Liver (tissue), 8 donors: ENCODE measurements at regions not wholly inside any gene's neighbourhood (a gene's known extent, or its start where the extent isn't known, plus 50 kb on each side); places are given as distances from the start of the nearest gene placed in this dataset.

Experiments used
- DNase-seq: peaks from one replicate; pipeline ENCODE4 v3.0.0-alpha.2; 2017; ENCODE audit warnings: low spot score
- H3K27ac ChIP-seq, 2 donors: one replicate each; pipeline ENCODE4 v1.7.0; 2013; ENCODE audit warnings: inconsistent platforms in 2 of 2, low read length in 2 of 2, control low read depth in 1 of 2, low read depth in 1 of 2, mild to moderate bottlenecking in 1 of 2
- H3K27me3 ChIP-seq, 4 donors: one replicate each; pipeline versions ENCODE4 v1.6.1 to v1.7.0; 2013; ENCODE audit warnings: low read length in 3 of 4, inconsistent platforms in 1 of 4, mild to moderate bottlenecking in 1 of 4, moderate library complexity in 1 of 4; ENCODE audit not compliant: control insufficient read depth in 4 of 4, insufficient read depth in 4 of 4
- H3K36me3 ChIP-seq, 4 donors: one replicate each; pipeline versions ENCODE4 v1.6.1 to v1.7.0; 2013; ENCODE audit warnings: low read length in 3 of 4, mild to moderate bottlenecking in 3 of 4, low read depth in 1 of 4, moderate library complexity in 1 of 4; ENCODE audit not compliant: control insufficient read depth in 4 of 4, insufficient read depth in 3 of 4
- H3K4me1 ChIP-seq, 4 donors: one replicate each; pipeline versions ENCODE4 v1.6.1 to v1.7.0; 2013; ENCODE audit warnings: low read length in 3 of 4, mild to moderate bottlenecking in 3 of 4, moderate library complexity in 1 of 4; ENCODE audit not compliant: control insufficient read depth in 4 of 4, insufficient read depth in 4 of 4
- H3K4me3 ChIP-seq, 3 donors: one replicate each; pipeline versions ENCODE4 v1.6.1 to v1.7.0; 2013; ENCODE audit warnings: low read length in 3 of 3, control low read depth in 1 of 3, low read depth in 1 of 3, mild to moderate bottlenecking in 1 of 3
- H3K9ac ChIP-seq, 2 donors: one replicate each; pipeline ENCODE4 v1.7.0; 2013; ENCODE audit warnings: low read length in 2 of 2, mild to moderate bottlenecking in 2 of 2, moderate library complexity in 2 of 2, control low read depth in 1 of 2, low read depth in 1 of 2
- H3K9me3 ChIP-seq, 4 donors: one replicate each; pipeline versions ENCODE4 v1.6.1 to v1.7.0; 2013; ENCODE audit warnings: low read length in 3 of 4; ENCODE audit not compliant: control insufficient read depth in 4 of 4
- EGR1 ChIP-seq, 2 donors: IDR thresholded peaks; 2 replicates each; pipeline ENCODE4 v1.6.1; 2016 to 2018; ENCODE audit warnings: antibody characterized with exemption in 2 of 2, low read depth in 2 of 2
- FOXA1 ChIP-seq: IDR thresholded peaks from 2 replicates; pipeline ENCODE4 v1.6.1; 2016; ENCODE audit warnings: antibody characterized with exemption
- FOXA2 ChIP-seq: IDR thresholded peaks from 2 replicates; pipeline ENCODE4 v1.6.1; 2016; ENCODE audit warnings: antibody characterized with exemption
- GABPA ChIP-seq, 2 donors: IDR thresholded peaks in 1 of 2; conservative IDR thresholded peaks in 1 of 2; 2 replicates each; pipeline ENCODE4 v1.6.1; 2016; ENCODE audit warnings: antibody characterized with exemption in 2 of 2, mild to moderate bottlenecking in 1 of 2, moderate library complexity in 1 of 2
- HNF4A ChIP-seq, 2 donors: conservative IDR thresholded peaks; 2 replicates each; pipeline ENCODE4 v1.6.1; 2016; ENCODE audit warnings: antibody characterized with exemption in 2 of 2, mild to moderate bottlenecking in 2 of 2
- HNF4G ChIP-seq: IDR thresholded peaks from 2 replicates; pipeline ENCODE4 v1.6.1; 2016; ENCODE audit warnings: antibody characterized with exemption
- JUND ChIP-seq, 2 donors: IDR thresholded peaks; 2 replicates each; pipeline ENCODE4 v1.6.1; 2016; ENCODE audit warnings: antibody characterized with exemption in 2 of 2
- REST ChIP-seq: IDR thresholded peaks from 2 replicates; pipeline ENCODE4 v1.6.1; 2016; ENCODE audit warnings: antibody characterized with exemption, mild to moderate bottlenecking
- RXRA ChIP-seq, 2 donors: IDR thresholded peaks; 2 replicates each; pipeline ENCODE4 v1.6.1; 2017 to 2018; ENCODE audit warnings: antibody characterized with exemption in 2 of 2, mild to moderate bottlenecking in 1 of 2
- SP1 ChIP-seq: IDR thresholded peaks from 2 replicates; pipeline ENCODE4 v1.6.1; 2018; ENCODE audit warnings: antibody characterized with exemption, mild to moderate bottlenecking
- TAF1 ChIP-seq: conservative IDR thresholded peaks from 2 replicates; pipeline ENCODE4 v1.6.1; 2016; ENCODE audit warnings: antibody characterized with exemption, mild to moderate bottlenecking
- YY1 ChIP-seq: IDR thresholded peaks from 2 replicates; pipeline ENCODE4 v1.6.1; 2016; ENCODE audit warnings: antibody characterized with exemption, mild to moderate bottlenecking
- WGBS: extraction: QIAGEN DNeasy Blood & Tissue Kit; methylation state at CpG from one replicate; pipeline ENCODE4 v1.1.7; 2013; 5-methylcytosine and 5-hydroxymethylcytosine counted together
- TF ChIP-seq, protein P1 (sequence below): IDR thresholded peaks from 2 replicates; pipeline ENCODE4 v1.6.1; 2016; ENCODE audit warnings: antibody characterized with exemption
- TF ChIP-seq, protein P2 (sequence below): fragments of 150-350 bp; IDR thresholded peaks from 2 replicates; pipeline ENCODE4 v1.5.1; 2017; ENCODE audit warnings: improper control_type of control experiment, low read depth, low read length; ENCODE audit not compliant: missing input control
- TF ChIP-seq, protein P3 (sequence below): IDR thresholded peaks from 2 replicates; pipeline ENCODE4 v1.6.1; 2016; ENCODE audit warnings: antibody characterized with exemption
- donor health status: healthy.
- donor health status: healthy.
- donor health status: healthy.
- donor health status: healthy.
- donor health status: healthy.

- no peak overlapping the region for H3K27ac ChIP-seq
- 96% methylated on average over 20 of the region's 20 CpGs for WGBS
- no peak for TF ChIP-seq FOXA2
- no peak for TF ChIP-seq EGR1 (IDR thresholded peaks at IDR 0.05; ENCODE audit: low read depth in 2 of 2)
- TF ChIP-seq, protein P1, sequence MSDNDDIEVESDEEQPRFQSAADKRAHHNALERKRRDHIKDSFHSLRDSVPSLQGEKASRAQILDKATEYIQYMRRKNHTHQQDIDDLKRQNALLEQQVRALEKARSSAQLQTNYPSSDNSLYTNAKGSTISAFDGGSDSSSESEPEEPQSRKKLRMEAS, result no peak
- TF ChIP-seq, protein P2, sequence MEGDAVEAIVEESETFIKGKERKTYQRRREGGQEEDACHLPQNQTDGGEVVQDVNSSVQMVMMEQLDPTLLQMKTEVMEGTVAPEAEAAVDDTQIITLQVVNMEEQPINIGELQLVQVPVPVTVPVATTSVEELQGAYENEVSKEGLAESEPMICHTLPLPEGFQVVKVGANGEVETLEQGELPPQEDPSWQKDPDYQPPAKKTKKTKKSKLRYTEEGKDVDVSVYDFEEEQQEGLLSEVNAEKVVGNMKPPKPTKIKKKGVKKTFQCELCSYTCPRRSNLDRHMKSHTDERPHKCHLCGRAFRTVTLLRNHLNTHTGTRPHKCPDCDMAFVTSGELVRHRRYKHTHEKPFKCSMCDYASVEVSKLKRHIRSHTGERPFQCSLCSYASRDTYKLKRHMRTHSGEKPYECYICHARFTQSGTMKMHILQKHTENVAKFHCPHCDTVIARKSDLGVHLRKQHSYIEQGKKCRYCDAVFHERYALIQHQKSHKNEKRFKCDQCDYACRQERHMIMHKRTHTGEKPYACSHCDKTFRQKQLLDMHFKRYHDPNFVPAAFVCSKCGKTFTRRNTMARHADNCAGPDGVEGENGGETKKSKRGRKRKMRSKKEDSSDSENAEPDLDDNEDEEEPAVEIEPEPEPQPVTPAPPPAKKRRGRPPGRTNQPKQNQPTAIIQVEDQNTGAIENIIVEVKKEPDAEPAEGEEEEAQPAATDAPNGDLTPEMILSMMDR, result no peak
- TF ChIP-seq HNF4A (conservative IDR thresholded peaks at IDR 0.05), result no peak
Observed at GRCh38 chr6:149260214-149260874, 57.2 kb upstream of the TAB2 start.

DNA sequence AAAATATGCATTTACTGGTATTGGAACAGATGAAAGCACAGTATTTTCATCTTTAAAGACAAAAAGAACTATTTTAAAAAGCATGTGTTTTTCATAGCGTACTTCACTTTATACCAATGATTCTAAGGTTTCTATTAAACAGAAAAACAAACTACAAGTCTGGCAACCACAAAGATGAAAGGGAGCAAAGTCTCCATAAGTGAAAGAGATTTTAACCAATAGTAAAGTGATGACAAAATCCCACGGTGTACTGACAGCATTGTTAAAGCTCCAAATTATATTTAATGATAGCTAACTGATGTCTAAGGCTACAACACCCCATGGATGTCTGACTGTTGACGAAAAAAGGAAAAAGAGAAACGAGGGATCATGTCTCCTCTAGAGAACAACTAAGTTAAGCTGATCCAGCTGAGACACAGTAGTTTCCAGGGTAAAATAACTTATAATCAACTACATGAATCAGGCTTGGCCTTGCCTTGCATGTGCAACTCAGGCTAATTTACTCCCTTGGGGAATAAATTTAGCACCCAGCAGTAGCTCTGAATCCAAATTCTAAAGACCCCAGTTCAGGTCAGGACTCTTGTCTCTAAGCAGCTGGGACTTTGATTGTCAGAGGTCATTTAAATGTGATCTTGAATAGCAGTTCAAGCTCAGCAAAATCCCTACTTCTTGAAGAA, 56.0 kb upstream of the TAB2 start:
- TF ChIP-seq SP1 (no peak), RXRA (IDR thresholded peaks at IDR 0.05) (no peak), JUND (IDR thresholded peaks at IDR 0.05) (no peak), GABPA (IDR thresholded peaks at IDR 0.05 in 1 of 2, conservative IDR thresholded peaks at IDR 0.05 in 1 of 2) (no peak), YY1 (no peak)
- TF ChIP-seq, protein P1, result no peak

More at GRCh38 chr6:149260214-149260874, 57.2 kb upstream of the TAB2 start:
- Histone ChIP-seq H3K9ac (no peak overlapping the region), H3K27me3 (no peaks in the 10 kb centered on the region), H3K9me3 (no peaks in the 10 kb centered on the region), H3K36me3 (no peaks in the 10 kb centered on the region), H3K4me1 (no peaks in the 10 kb centered on the region), H3K4me3 (no peak overlapping the region)
- DNase-seq, result no peak

DNA sequence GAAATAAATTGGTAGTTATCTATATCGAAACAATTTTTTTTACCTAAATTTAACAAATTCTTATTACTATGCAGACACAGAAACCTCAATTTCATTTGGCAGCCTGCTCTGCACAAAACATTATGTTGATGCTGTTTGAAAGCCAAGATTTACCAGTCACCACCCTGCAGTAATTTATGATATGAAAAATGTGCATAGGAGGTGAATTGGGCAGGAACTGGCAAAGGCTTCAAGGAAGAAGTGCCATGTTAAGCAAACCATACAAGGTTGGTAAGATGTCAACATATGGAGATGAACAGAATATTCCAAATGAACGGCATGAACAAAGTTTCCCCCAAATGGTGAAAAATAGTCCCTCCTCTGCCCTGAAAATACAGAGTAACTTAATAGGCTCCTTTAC, 54.2 kb upstream of the TAB2 start:
- Histone ChIP-seq H3K9ac (no peak overlapping the region), H3K4me3 (no peak overlapping the region), H3K4me1 (no peaks in the 10 kb centered on the region), H3K36me3 (no peaks in the 10 kb centered on the region), H3K27me3 (no peaks in the 10 kb centered on the region), H3K27ac (no peak overlapping the region), H3K9me3 (no peaks in the 10 kb centered on the region)
- DNase-seq, result no peak
- TF ChIP-seq EGR1 (IDR thresholded peaks at IDR 0.05; ENCODE audit: low read depth in 2 of 2) (no peak), FOXA1 (no peak), TAF1 (no peak), GABPA (IDR thresholded peaks at IDR 0.05 in 1 of 2, conservative IDR thresholded peaks at IDR 0.05 in 1 of 2) (no peak), HNF4A (conservative IDR thresholded peaks at IDR 0.05) (no peak), RXRA (IDR thresholded peaks at IDR 0.05) (no peak), JUND (IDR thresholded peaks at IDR 0.05) (no peak), SP1 (no peak), YY1 (no peak), HNF4G (no peak), FOXA2 (no peak), REST (no peak)
- TF ChIP-seq, protein P1, result no peak
- TF ChIP-seq, protein P3, sequence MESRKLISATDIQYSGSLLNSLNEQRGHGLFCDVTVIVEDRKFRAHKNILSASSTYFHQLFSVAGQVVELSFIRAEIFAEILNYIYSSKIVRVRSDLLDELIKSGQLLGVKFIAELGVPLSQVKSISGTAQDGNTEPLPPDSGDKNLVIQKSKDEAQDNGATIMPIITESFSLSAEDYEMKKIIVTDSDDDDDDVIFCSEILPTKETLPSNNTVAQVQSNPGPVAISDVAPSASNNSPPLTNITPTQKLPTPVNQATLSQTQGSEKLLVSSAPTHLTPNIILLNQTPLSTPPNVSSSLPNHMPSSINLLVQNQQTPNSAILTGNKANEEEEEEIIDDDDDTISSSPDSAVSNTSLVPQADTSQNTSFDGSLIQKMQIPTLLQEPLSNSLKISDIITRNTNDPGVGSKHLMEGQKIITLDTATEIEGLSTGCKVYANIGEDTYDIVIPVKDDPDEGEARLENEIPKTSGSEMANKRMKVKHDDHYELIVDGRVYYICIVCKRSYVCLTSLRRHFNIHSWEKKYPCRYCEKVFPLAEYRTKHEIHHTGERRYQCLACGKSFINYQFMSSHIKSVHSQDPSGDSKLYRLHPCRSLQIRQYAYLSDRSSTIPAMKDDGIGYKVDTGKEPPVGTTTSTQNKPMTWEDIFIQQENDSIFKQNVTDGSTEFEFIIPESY, result no peak
- 94% methylated on average over 2 of the region's 2 CpGs for WGBS

More for the DNA sequence above, 56.0 kb upstream of the TAB2 start:
- 79% methylated on average over 4 of the region's 4 CpGs for WGBS
- no peak overlapping the region for H3K9ac ChIP-seq
- H3K27me3 ChIP-seq, result no peaks in the 10 kb centered on the region
- no peak overlapping the region for H3K27ac ChIP-seq
- no peak for DNase-seq
- no peaks in the 10 kb centered on the region for H3K9me3 ChIP-seq
- no peak overlapping the region for H3K4me3 ChIP-seq
- no peaks in the 10 kb centered on the region for H3K4me1 ChIP-seq
- H3K36me3 ChIP-seq, result no peaks in the 10 kb centered on the region
